ENCODE measurements at regions not wholly inside any gene's neighbourhood (a gene's known extent, or its start where the extent isn't known, plus 50 kb on each side); places are given as distances from the start of the nearest gene placed in this dataset.

GRCh38 chr14:105761842-105762241, 235.5 kb downstream of the TMEM121 start:
- TF ChIP-seq, protein P1, sequence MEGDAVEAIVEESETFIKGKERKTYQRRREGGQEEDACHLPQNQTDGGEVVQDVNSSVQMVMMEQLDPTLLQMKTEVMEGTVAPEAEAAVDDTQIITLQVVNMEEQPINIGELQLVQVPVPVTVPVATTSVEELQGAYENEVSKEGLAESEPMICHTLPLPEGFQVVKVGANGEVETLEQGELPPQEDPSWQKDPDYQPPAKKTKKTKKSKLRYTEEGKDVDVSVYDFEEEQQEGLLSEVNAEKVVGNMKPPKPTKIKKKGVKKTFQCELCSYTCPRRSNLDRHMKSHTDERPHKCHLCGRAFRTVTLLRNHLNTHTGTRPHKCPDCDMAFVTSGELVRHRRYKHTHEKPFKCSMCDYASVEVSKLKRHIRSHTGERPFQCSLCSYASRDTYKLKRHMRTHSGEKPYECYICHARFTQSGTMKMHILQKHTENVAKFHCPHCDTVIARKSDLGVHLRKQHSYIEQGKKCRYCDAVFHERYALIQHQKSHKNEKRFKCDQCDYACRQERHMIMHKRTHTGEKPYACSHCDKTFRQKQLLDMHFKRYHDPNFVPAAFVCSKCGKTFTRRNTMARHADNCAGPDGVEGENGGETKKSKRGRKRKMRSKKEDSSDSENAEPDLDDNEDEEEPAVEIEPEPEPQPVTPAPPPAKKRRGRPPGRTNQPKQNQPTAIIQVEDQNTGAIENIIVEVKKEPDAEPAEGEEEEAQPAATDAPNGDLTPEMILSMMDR (IDR thresholded peaks at IDR 0.05), result no peak
- no peak for TF ChIP-seq POLR2A (IDR thresholded peaks at IDR 0.05)
